ENCODE measurements at regions not wholly inside any gene's neighbourhood (a gene's known extent, or its start where the extent isn't known, plus 50 kb on each side); places are given as distances from the start of the nearest gene placed in this dataset.

GRCh38 chr3:139117883-139118760 is 73.4 kb upstream of the PRR23C start:
- Histone ChIP-seq H3K4me3 (no peak overlapping the region), H3K4me1 (no peaks in the 10 kb centered on the region), H3K9me3 (no peaks in the 10 kb centered on the region), H3K27ac (no peak overlapping the region), H3K27me3 (no peaks in the 10 kb centered on the region), H3K36me3 (no peaks in the 10 kb centered on the region)
- no peak for DNase-seq
- no peak for TF ChIP-seq CTCF (IDR thresholded peaks at IDR 0.05)
- intact Hi-C loops (cut with DNase I; ENCODE audit: low total_unique reads): no loop called here

DNA sequence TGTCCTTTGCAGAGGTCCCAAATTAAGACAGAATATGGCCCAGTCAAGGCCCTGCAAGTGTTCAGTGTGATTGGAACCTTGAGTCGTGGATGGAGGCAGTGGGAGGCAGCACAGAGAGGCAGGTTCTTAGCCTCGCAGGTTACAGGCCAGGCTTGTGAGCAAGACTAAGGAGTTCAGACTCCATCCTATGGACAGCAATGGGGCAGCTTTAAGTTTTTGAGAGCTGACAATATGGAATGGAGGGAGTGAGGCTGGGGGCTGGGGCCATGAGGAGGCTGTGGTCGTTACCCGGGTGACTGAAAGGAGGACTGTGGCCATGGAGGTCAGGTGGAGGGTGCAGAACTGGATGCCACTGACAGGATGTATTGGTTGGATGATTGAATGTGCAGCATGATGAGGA is 74.1 kb upstream of the PRR23C start:
- Histone ChIP-seq H3K27ac (no peak overlapping the region), H3K9me3 (no peaks in the 10 kb centered on the region), H3K4me3 (no peak overlapping the region), H3K27me3 (no peaks in the 10 kb centered on the region), H3K36me3 (no peaks in the 10 kb centered on the region), H3K4me1 (no peaks in the 10 kb centered on the region)
- no peak for DNase-seq
- intact Hi-C loops (cut with DNase I; ENCODE audit: low total_unique reads): no loop called here
- TF ChIP-seq CTCF (IDR thresholded peaks at IDR 0.05): no peak

GRCh38 chr3:139119331-139120025 is 74.8 kb upstream of the PRR23C start:
- TF ChIP-seq CTCF (IDR thresholded peaks at IDR 0.05): no peak
- no peaks in the 10 kb centered on the region for H3K9me3 ChIP-seq
- H3K27me3 ChIP-seq: no peaks in the 10 kb centered on the region
- intact Hi-C loops (cut with DNase I; ENCODE audit: low total_unique reads): no loop called here
- no peak overlapping the region for H3K27ac ChIP-seq
- H3K4me1 ChIP-seq: no peaks in the 10 kb centered on the region
- no peaks in the 10 kb centered on the region for H3K36me3 ChIP-seq
- no peak for DNase-seq
- H3K4me3 ChIP-seq: no peak overlapping the region

DNA sequence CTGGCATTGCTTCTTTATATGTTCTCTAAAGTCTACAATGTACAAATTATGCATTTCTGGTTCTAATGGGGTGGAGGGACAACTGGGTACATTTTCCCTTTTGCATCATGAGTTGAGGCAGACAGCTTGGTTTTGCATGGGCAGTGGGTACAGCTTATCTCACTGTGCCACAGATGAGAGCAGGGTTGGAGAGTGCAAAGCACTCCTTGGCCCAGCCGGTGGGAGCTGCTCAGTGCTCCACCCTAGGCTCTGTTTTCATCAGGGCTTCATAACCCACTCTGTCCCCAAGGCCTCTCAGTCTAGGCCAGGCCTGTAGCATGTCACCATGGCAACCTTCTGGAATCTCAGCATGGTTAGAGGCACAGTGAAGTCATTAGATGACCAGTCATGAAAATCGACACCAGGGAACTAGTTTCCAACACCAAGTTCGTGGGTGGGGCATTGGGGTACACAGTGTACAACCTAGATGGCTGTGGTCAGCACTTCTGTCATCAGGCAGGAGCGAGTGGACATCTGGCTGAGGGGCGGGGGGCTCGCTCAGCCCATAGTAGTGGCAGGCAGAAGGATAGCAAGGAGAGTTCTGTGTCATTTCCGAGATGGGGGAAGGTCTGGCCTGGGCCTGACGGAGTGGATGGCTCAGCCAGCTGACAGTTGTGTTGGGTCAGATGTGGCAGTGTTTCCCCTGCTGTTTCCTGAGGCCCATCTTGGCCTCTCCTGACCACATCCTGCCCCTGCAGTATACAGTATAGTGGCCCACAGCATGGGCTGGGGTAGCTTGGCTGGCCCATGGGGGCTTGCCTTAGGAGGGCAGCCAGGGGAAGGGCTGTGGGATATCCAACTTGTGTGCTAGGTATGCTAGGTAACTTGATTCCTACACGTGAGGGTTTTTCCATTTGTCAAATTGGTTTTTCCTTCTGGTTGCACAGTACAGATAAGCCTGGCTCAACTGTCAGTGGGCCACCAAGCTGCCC is 75.7 kb upstream of the PRR23C start:
- Histone ChIP-seq H3K9me3 (no peaks in the 10 kb centered on the region), H3K27ac (no peak overlapping the region), H3K36me3 (no peaks in the 10 kb centered on the region), H3K4me3 (no peak overlapping the region), H3K27me3 (no peaks in the 10 kb centered on the region), H3K4me1 (no peaks in the 10 kb centered on the region)
- DNase-seq: no peak
- intact Hi-C loops (cut with DNase I; ENCODE audit: low total_unique reads): no loop called here
- TF ChIP-seq CTCF (IDR thresholded peaks at IDR 0.05): no peak

DNA sequence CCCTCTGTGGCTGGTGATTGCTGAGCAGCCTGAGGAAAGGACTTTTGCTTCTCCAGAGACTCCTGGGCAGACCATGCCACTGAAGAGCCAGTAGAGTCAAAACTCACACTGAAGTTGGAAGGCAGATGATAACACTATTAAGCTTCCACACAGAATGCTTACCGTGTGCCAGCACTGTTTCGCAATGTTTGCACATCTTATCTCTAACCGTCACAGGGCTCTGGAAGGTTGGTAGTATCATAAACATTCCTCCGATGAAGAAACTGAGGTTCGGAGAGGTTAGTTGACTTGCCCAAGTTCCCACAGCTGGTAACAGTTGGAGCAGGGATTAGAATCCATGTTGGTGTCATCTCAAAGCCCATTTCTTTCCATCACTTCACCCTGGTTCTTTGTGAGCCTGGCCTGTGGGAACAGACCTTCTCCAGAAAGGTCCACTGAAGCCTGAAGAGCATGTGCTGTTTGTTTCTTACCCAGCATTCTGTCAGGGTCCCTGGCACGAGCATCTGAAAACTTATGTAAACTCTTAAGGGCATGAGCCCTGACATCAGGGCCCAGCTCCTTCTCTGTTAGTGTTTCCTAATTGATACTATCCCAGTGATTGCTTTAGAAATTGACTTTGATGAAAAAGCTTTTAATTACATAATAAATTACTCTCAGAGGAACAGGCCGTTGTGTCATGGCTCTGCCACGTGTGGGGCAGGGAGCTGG is 77.0 kb upstream of the PRR23C start:
- no peaks in the 10 kb centered on the region for H3K27me3 ChIP-seq
- no peak overlapping the region for H3K27ac ChIP-seq
- H3K4me3 ChIP-seq: no peak overlapping the region
- H3K4me1 ChIP-seq: no peaks in the 10 kb centered on the region
- intact Hi-C loops (cut with DNase I; ENCODE audit: low total_unique reads): no loop called here
- no peaks in the 10 kb centered on the region for H3K9me3 ChIP-seq
- no peak for TF ChIP-seq CTCF (IDR thresholded peaks at IDR 0.05)
- DNase-seq: no peak
- H3K36me3 ChIP-seq: no peaks in the 10 kb centered on the region

All from tibial artery (tissue), 4 donors.